GM12878 (cell line): ENCODE measurements at regions not wholly inside any gene's neighbourhood (a gene's known extent, or its start where the extent isn't known, plus 50 kb on each side); places are given as distances from the start of the nearest gene placed in this dataset.

ENCODE experiments used
- ATAC-seq: fragments of 200-7000 bp; cut with Tn5 transposase; 3 replicates; pipeline ENCODE4 v1.9.1; 2020; ENCODE audit warnings: mild to moderate bottlenecking, moderate library complexity
- BruUV-seq: library from RNA; stranded (reverse); fragments of 400-500 nt; replicated peaks from 2 replicates; lab custom pipeline; 2021; lab: Mats Ljungman, UMichigan
- CTCF ChIA-PET: fragments of 300-600 bp; sonication (Branson Sonifier 250); formaldehyde crosslinking; extraction: SDS; loops from one replicate; lab custom pipeline; 2021; ENCODE audit warnings: inconsistent platforms; lab: Yijun Ruan, JAX
- POLR2A ChIA-PET: fragments of 350-600 bp; formaldehyde crosslinking; extraction: SDS; loops from one replicate; lab custom pipeline; 2021; ENCODE audit warnings: inconsistent platforms; lab: Charles Lee
- RAD21 ChIA-PET: fragments of 300-600 bp; sonication (Branson Sonifier 250); formaldehyde crosslinking; loops from one replicate; lab custom pipeline; 2023; ENCODE audit warnings: antibody characterized with exemption; ENCODE audit not compliant: unreplicated experiment; lab: Charles Lee
- SMC1A ChIA-PET: fragments of 300-600 bp; sonication (Branson Sonifier 250); formaldehyde crosslinking; loops from one replicate; lab custom pipeline; 2023; ENCODE audit not compliant: unreplicated experiment, uncharacterized antibody; lab: Charles Lee
- DNase-seq: peaks from one replicate; pipeline ENCODE4 v3.0.0-alpha.2; 2011; ENCODE audit warnings: low read depth, low spot score
- FAIRE-seq: peaks from 3 replicates; lab custom pipeline; 2011; peaks lifted over from hg19 to GRCh38; lab: Jason Lieb, UNC
- H2AFZ ChIP-seq: 2 replicates; pipeline ENCODE4 v1.6.0; 2011; ENCODE audit warnings: low read depth, low read length, control low read depth; ENCODE audit not compliant: control insufficient read depth
- H3K27ac ChIP-seq: 2 replicates; pipeline ENCODE4 v1.5.1; 2011; ENCODE audit warnings: control low read depth; ENCODE audit not compliant: control insufficient read depth, insufficient read depth
- H3K27me3 ChIP-seq, 2 experiments: replicated peaks in 1 of 2; 2 replicates each; pipeline versions ENCODE4 v1.6.0 to v1.6.1; 2011; ENCODE audit warnings: low read length in 1 of 2; ENCODE audit not compliant: control insufficient read depth in 2 of 2, insufficient read depth in 2 of 2
- H3K36me3 ChIP-seq, 2 experiments: 2 replicates each; pipeline ENCODE4 v1.5.1; 2011; ENCODE audit warnings: low read length in 1 of 2; ENCODE audit not compliant: control insufficient read depth in 2 of 2, insufficient read depth in 2 of 2
- H3K4me1 ChIP-seq: 2 replicates; pipeline ENCODE4 v1.6.1; 2011; ENCODE audit warnings: mild to moderate bottlenecking, low read length, moderate library complexity, mixed read lengths; ENCODE audit not compliant: control insufficient read depth, insufficient read depth
- H3K4me2 ChIP-seq: 2 replicates; pipeline ENCODE4 v1.6.0; 2011; ENCODE audit warnings: control low read depth; ENCODE audit not compliant: control insufficient read depth, insufficient read depth
- H3K4me3 ChIP-seq: fragments of 200-600 bp; sonication (generic); 2 replicates; pipeline ENCODE4 v1.5.1; 2016
- H3K79me2 ChIP-seq: 2 replicates; pipeline ENCODE4 v1.6.0; 2011; ENCODE audit warnings: low read length; ENCODE audit not compliant: control insufficient read depth, insufficient read depth
- H3K9ac ChIP-seq: 2 replicates; pipeline ENCODE4 v1.8.0; 2011; ENCODE audit warnings: low read length, control low read depth, mixed read lengths; ENCODE audit not compliant: control insufficient read depth, insufficient read depth
- H3K9me3 ChIP-seq: replicated peaks from 3 replicates; pipeline ENCODE4 v1.5.1; 2011; ENCODE audit warnings: mild to moderate bottlenecking, low read length; ENCODE audit not compliant: control insufficient read depth, insufficient read depth
- H4K20me1 ChIP-seq: 2 replicates; pipeline ENCODE4 v1.6.0; 2011; ENCODE audit not compliant: control insufficient read depth, insufficient read depth
- ATF2 ChIP-seq: IDR thresholded peaks from 2 replicates; pipeline ENCODE4 v1.6.1; 2012; ENCODE audit warnings: low read length, inconsistent platforms
- BMI1 ChIP-seq: fragments of 450-650 bp; IDR thresholded peaks from 2 replicates; pipeline ENCODE4 v1.6.1; 2016; ENCODE audit warnings: mild to moderate bottlenecking, moderate library complexity, borderline replicate concordance
- FOS ChIP-seq: IDR thresholded peaks from 3 replicates; pipeline ENCODE4 v1.6.1; 2011; ENCODE audit warnings: borderline replicate concordance; ENCODE audit not compliant: insufficient read length; ENCODE audit errors: extremely low read depth
- FOXM1 ChIP-seq: IDR thresholded peaks from 2 replicates; pipeline ENCODE4 v1.6.1; 2012; ENCODE audit warnings: low read depth, mild to moderate bottlenecking, inconsistent platforms, low read length, moderate library complexity
- MTA2 ChIP-seq: fragments of 450-650 bp; IDR thresholded peaks from 2 replicates; pipeline ENCODE4 v1.6.1; 2016; ENCODE audit warnings: low read depth, mild to moderate bottlenecking, moderate library complexity
- MTA3 ChIP-seq: IDR thresholded peaks from 2 replicates; pipeline ENCODE4 v1.6.1; 2012; ENCODE audit warnings: low read length, inconsistent platforms, borderline replicate concordance
- NR2F1 ChIP-seq: fragments of 450-650 bp; conservative IDR thresholded peaks from 2 replicates; pipeline ENCODE4 v1.6.1; 2017; ENCODE audit warnings: mild to moderate bottlenecking
- POLR2A ChIP-seq: IDR thresholded peaks from 2 replicates; pipeline ENCODE4 v1.6.1; 2011; ENCODE audit warnings: low read depth, mild to moderate bottlenecking, low read length
- PRDM15 ChIP-seq: fragments of 450-650 bp; formaldehyde crosslinking; IDR thresholded peaks from 2 replicates; pipeline ENCODE4 v1.4.0; 2020; ENCODE audit warnings: mild to moderate bottlenecking, moderate library complexity
- SKIL ChIP-seq: fragments of 450-650 bp; IDR thresholded peaks from 2 replicates; pipeline ENCODE4 v1.6.1; 2017; ENCODE audit warnings: mild to moderate bottlenecking, low read depth, inconsistent platforms; ENCODE audit not compliant: poor library complexity, severe bottlenecking
- SRF ChIP-seq, 2 experiments: IDR thresholded peaks; 2 replicates each; pipeline ENCODE4 v1.6.1; 2011; ENCODE audit warnings: low read depth in 2 of 2, low read length in 2 of 2, mild to moderate bottlenecking in 1 of 2, moderate library complexity in 1 of 2
- TBL1XR1 ChIP-seq: IDR thresholded peaks from 2 replicates; pipeline ENCODE4 v1.6.1; 2012; ENCODE audit warnings: low read depth, low read length, improper control_type of control experiment
- TCF3 ChIP-seq: IDR thresholded peaks from 2 replicates; pipeline ENCODE4 v1.6.1; 2012; ENCODE audit warnings: low read depth, mild to moderate bottlenecking, low read length, borderline replicate concordance; ENCODE audit not compliant: insufficient read depth
- WRNIP1 ChIP-seq: IDR thresholded peaks from 2 replicates; pipeline ENCODE4 v1.6.1; 2011; ENCODE audit warnings: low read depth, low read length, improper control_type of control experiment, borderline replicate concordance
- YY1 ChIP-seq: IDR thresholded peaks from 2 replicates; pipeline ENCODE4 v1.6.1; 2011; ENCODE audit warnings: low read depth, mild to moderate bottlenecking, low read length
- WGBS: methylation state at CpG from one replicate; pipeline ENCODE4 v1.1.6; 2016; ENCODE audit warnings: low lambda C conversion rate; ENCODE audit not compliant: insufficient replicate concordance, insufficient coverage; ENCODE audit errors: missing lambda C conversion rate; 5-methylcytosine and 5-hydroxymethylcytosine counted together
- in situ Hi-C: fragments of 300-500 bp; cut with MboI; formaldehyde crosslinking; loops from 9 replicates; pipeline ENCODE4 v1.14.3; 2018; ENCODE audit warnings: mixed read lengths
- intact Hi-C: fragments of 100-400 bp; cut with micrococcal nuclease; formaldehyde crosslinking; loops from one replicate; pipeline ENCODE4 v1.14.2; 2022; ENCODE audit not compliant: unreplicated experiment

- Histone ChIP-seq H3K4me1 (peaks cover 6% of the 10 kb centered on the region; the same call in 1 of the 2 replicates), H3K9ac (no peak overlapping the region)
- POLR2A ChIA-PET, result no interaction called here
- in situ Hi-C loops, result no loop called here
- no peak for TF ChIP-seq MTA3
- TF ChIP-seq PRDM15 (CRISPR knock-in tag), result no peak
- TF ChIP-seq TBL1XR1, result no peak
- TF ChIP-seq SRF (IDR thresholded peaks at IDR 0.05; ENCODE audit: low read depth in 2 of 2, low read length in 2 of 2), result no peak
- TF ChIP-seq YY1, result no peak
- no peak for TF ChIP-seq FOXM1
- no peak for TF ChIP-seq TCF3
- TF ChIP-seq POLR2A, result no peak
- no peak for TF ChIP-seq BMI1
- TF ChIP-seq MTA2, result no peak
- TF ChIP-seq WRNIP1, result no peak
- TF ChIP-seq FOS, result no peak
- no peak for TF ChIP-seq NR2F1
- no peak for TF ChIP-seq SKIL
- no peak for TF ChIP-seq ATF2
- TF ChIP-seq, all 136 proteins: peak for 0
- H3K4me2 ChIP-seq, result no peak overlapping the region
- no peaks in the 10 kb centered on the region; the same call in 1 of the 2 replicates for H3K79me2 ChIP-seq
- RAD21 ChIA-PET, result no interaction called here
- no TSS peak for BruUV-seq
- intact Hi-C loops, result no loop called here
- no peaks in the 10 kb centered on the region for H4K20me1 ChIP-seq
- 86% methylated on average over 4 of the region's 4 CpGs for WGBS
- DNase-seq (no peak), ATAC-seq (no peak), FAIRE-seq (no peak)
- no peaks in the 10 kb centered on the region for H3K27me3 ChIP-seq
- no peak overlapping the region for H2AFZ ChIP-seq
- SMC1A ChIA-PET, result interaction anchor here (0.8 kb wide), 1 partner anchor 100 kb away, joined by 3 read pairs; no protein-coding TSS in a partner anchor
- H3K4me3 ChIP-seq, result no peak overlapping the region
- H3K9me3 ChIP-seq, result no peaks in the 10 kb centered on the region; the same call in 2 of the 3 replicates
- CTCF ChIA-PET, result no interaction called here
- no peaks in the 10 kb centered on the region for H3K36me3 ChIP-seq
- no peak overlapping the region for H3K27ac ChIP-seq
These were observed 101.9 kb downstream of the KLF12 start for GRCh38 chr13:74032325-74032724.
